ENCODE measurements at regions not wholly inside any gene's neighbourhood (a gene's known extent, or its start where the extent isn't known, plus 50 kb on each side); places are given as distances from the start of the nearest gene placed in this dataset.

GRCh38 chr6:42510795-42511194, 53.0 kb upstream of the UBR2 start:
- TF ChIP-seq ELF4 (IDR thresholded peaks at IDR 0.05) (no peak), SUZ12 (IDR thresholded peaks at IDR 0.05) (no peak), FOXK2 (IDR thresholded peaks at IDR 0.05) (no peak), CTBP1 (IDR thresholded peaks at IDR 0.05; ENCODE audit: borderline replicate concordance) (no peak), NFRKB (IDR thresholded peaks at IDR 0.05) (no peak), TARDBP (IDR thresholded peaks at IDR 0.05) (no peak)

Measured in HEK293T (cell line).